ENCODE measurements at regions not wholly inside any gene's neighbourhood (a gene's known extent, or its start where the extent isn't known, plus 50 kb on each side); places are given as distances from the start of the nearest gene placed in this dataset.

DNA sequence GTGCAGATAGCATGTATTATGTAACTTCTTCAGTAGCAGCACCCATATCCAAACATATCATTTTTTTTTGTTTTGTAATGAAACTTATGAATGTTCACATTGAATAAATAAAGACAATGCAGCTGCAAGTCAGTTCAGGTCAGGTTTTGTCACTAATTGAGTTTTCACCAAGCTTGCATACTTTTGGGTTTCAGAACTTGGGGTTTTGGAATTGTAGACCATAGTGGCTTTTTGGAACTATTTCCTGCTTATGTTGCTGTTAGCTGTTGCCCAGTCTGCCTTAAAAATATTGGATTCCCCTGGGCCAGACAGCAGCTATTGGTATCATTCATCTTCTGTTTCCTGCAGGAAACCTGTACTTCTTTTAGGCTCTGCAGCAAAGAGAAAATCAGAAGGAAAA lies 113.4 kb upstream of the LIMCH1 start (continued):
- no peak for TF ChIP-seq STAT1 (IDR thresholded peaks at IDR 0.05; ENCODE audit: unreplicated experiment)

DNA sequence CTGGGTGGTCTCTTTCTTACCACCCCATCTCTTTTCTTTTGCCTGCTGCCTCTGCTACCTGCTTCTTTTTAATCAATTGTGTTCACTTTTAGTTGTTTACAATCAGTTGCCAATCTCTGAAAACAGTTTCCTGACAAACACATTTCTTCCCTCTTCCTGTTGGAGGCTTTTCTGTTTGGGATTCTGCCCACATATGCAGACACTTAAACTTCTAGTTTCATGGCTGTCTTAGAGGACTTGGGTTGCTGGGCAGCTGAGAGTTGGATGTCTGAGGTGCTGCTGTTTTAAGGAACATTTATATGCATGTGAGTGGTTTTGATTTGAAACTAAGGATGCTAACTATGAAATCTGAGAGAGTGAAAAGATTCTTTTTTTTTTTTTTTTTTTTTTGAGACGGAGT lies 112.3 kb upstream of the LIMCH1 start:
- no peaks in the 10 kb centered on the region for H3K36me3 ChIP-seq (ENCODE audit: insufficient read depth)
- Mint-ChIP-seq H3K27ac (no peak overlapping the region), H3K4me1 (peaks cover 20% of the 10 kb centered on the region), H3K9me3 (0 out of 3 replicates have a peak, but pooled peaks cover 4% of the 10 kb centered on the region), H3K27me3 (ENCODE audit: insufficient read depth, low read depth, poor library complexity) (peaks cover 2% of the 10 kb centered on the region), H3K4me3 (no peak overlapping the region), H3K36me3 (ENCODE audit: low read depth) (no peaks in the 10 kb centered on the region; the same call in 2 of the 3 replicates)
- no peak overlapping the region for H3K27ac ChIP-seq (ENCODE audit: low read depth)
- no peak overlapping the region for H3K4me3 ChIP-seq
- no peaks in the 10 kb centered on the region for H3F3A ChIP-seq (replicated peaks; ENCODE audit: low read depth)
- H3K4me2 ChIP-seq: no peak overlapping the region
- H3K4me1 ChIP-seq (ENCODE audit: insufficient read depth): peaks cover 12% of the 10 kb centered on the region
- DNase-seq (ENCODE audit: low spot score) (no peak), ATAC-seq (no peak)
- no peak overlapping the region for H2AFZ ChIP-seq
- TF ChIP-seq CREB1 (CRISPR knock-in tag; IDR thresholded peaks at IDR 0.05; ENCODE audit: low read depth) (no peak), JUNB (IDR thresholded peaks at IDR 0.05; ENCODE audit: unreplicated experiment) (no peak), ZNF331 (CRISPR knock-in tag; IDR thresholded peaks at IDR 0.05; ENCODE audit: low read depth) (no peak), EZH2phosphoT487 (IDR thresholded peaks at IDR 0.05; ENCODE audit: unreplicated experiment) (no peak), POLR2AphosphoS5 (IDR thresholded peaks at IDR 0.05; ENCODE audit: low read depth) (no peak), EZH2 (IDR thresholded peaks at IDR 0.05; ENCODE audit: low read depth, unreplicated experiment) (no peak), ZNF114 (CRISPR knock-in tag; IDR thresholded peaks at IDR 0.05) (no peak)
- TF ChIP-seq, protein P1, sequence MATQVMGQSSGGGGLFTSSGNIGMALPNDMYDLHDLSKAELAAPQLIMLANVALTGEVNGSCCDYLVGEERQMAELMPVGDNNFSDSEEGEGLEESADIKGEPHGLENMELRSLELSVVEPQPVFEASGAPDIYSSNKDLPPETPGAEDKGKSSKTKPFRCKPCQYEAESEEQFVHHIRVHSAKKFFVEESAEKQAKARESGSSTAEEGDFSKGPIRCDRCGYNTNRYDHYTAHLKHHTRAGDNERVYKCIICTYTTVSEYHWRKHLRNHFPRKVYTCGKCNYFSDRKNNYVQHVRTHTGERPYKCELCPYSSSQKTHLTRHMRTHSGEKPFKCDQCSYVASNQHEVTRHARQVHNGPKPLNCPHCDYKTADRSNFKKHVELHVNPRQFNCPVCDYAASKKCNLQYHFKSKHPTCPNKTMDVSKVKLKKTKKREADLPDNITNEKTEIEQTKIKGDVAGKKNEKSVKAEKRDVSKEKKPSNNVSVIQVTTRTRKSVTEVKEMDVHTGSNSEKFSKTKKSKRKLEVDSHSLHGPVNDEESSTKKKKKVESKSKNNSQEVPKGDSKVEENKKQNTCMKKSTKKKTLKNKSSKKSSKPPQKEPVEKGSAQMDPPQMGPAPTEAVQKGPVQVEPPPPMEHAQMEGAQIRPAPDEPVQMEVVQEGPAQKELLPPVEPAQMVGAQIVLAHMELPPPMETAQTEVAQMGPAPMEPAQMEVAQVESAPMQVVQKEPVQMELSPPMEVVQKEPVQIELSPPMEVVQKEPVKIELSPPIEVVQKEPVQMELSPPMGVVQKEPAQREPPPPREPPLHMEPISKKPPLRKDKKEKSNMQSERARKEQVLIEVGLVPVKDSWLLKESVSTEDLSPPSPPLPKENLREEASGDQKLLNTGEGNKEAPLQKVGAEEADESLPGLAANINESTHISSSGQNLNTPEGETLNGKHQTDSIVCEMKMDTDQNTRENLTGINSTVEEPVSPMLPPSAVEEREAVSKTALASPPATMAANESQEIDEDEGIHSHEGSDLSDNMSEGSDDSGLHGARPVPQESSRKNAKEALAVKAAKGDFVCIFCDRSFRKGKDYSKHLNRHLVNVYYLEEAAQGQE (IDR thresholded peaks at IDR 0.05; ENCODE audit: unreplicated experiment): no peak
- TF ChIP-seq, protein P2, sequence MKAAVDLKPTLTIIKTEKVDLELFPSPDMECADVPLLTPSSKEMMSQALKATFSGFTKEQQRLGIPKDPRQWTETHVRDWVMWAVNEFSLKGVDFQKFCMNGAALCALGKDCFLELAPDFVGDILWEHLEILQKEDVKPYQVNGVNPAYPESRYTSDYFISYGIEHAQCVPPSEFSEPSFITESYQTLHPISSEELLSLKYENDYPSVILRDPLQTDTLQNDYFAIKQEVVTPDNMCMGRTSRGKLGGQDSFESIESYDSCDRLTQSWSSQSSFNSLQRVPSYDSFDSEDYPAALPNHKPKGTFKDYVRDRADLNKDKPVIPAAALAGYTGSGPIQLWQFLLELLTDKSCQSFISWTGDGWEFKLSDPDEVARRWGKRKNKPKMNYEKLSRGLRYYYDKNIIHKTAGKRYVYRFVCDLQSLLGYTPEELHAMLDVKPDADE (IDR thresholded peaks at IDR 0.05): no peak
- H3K9me2 ChIP-seq (ENCODE audit: insufficient read depth): peaks cover 7% of the 10 kb centered on the region; the same call in 1 of the 2 replicates
- no peaks in the 10 kb centered on the region for H4K20me1 ChIP-seq (replicated peaks; ENCODE audit: insufficient read depth)
- H3K27me3 ChIP-seq (ENCODE audit: insufficient read depth): no peaks in the 10 kb centered on the region
- no peaks in the 10 kb centered on the region for H3K79me2 ChIP-seq (replicated peaks; ENCODE audit: insufficient read depth)

DNA sequence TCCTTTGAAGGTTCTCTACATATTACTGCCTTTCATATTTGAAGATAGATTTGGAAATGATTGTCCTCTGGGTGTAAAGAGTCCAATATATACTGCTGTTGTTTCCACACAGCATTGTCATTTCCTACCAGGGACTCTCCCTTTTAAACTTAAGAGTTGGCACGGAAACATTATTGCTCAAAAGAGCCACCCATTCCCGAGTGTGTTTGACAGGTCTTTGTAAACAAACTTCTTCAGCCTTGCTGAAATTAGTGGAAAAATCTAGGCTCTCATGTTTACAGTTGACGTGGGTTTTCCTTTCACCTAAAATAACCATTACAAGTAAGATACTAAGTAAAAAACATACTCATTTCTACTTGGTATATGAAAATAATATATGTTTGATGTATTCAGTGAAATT lies 111.4 kb upstream of the LIMCH1 start:
- H3K4me3 Mint-ChIP-seq: no peak overlapping the region
- H3K9me2 ChIP-seq (ENCODE audit: insufficient read depth): no peaks in the 10 kb centered on the region

More for the DNA sequence above, 111.4 kb upstream of the LIMCH1 start:
- Histone ChIP-seq H3F3A (replicated peaks; ENCODE audit: low read depth) (no peaks in the 10 kb centered on the region), H2AFZ (no peak overlapping the region), H3K27me3 (ENCODE audit: insufficient read depth) (no peaks in the 10 kb centered on the region), H3K27ac (ENCODE audit: low read depth) (no peak overlapping the region), H3K4me3 (no peak overlapping the region), H3K4me2 (no peak overlapping the region), H3K79me2 (replicated peaks; ENCODE audit: insufficient read depth) (no peaks in the 10 kb centered on the region), H3K4me1 (ENCODE audit: insufficient read depth) (peaks cover 16% of the 10 kb centered on the region), H3K36me3 (ENCODE audit: insufficient read depth) (no peaks in the 10 kb centered on the region), H4K20me1 (replicated peaks; ENCODE audit: insufficient read depth) (no peaks in the 10 kb centered on the region)
- H3K27me3 Mint-ChIP-seq (ENCODE audit: insufficient read depth, low read depth, poor library complexity): peaks cover 2% of the 10 kb centered on the region
- H3K27ac Mint-ChIP-seq: no peak overlapping the region
- H3K36me3 Mint-ChIP-seq (ENCODE audit: low read depth): no peaks in the 10 kb centered on the region; the same call in 2 of the 3 replicates
- 0 out of 3 replicates have a peak, but pooled peaks cover 4% of the 10 kb centered on the region for H3K9me3 Mint-ChIP-seq
- peaks cover 26% of the 10 kb centered on the region for H3K4me1 Mint-ChIP-seq
- no peak for DNase-seq (ENCODE audit: low spot score)
- ATAC-seq: no peak
- TF ChIP-seq, protein P1 (IDR thresholded peaks at IDR 0.05; ENCODE audit: unreplicated experiment): no peak
- TF ChIP-seq EZH2phosphoT487 (IDR thresholded peaks at IDR 0.05; ENCODE audit: unreplicated experiment) (no peak), POLR2AphosphoS5 (IDR thresholded peaks at IDR 0.05; ENCODE audit: low read depth) (no peak), JUNB (IDR thresholded peaks at IDR 0.05; ENCODE audit: unreplicated experiment) (no peak)
